ENCODE measurements at regions not wholly inside any gene's neighbourhood (a gene's known extent, or its start where the extent isn't known, plus 50 kb on each side); places are given as distances from the start of the nearest gene placed in this dataset.
"Not testable (repeated sequence)": the region's sequence is repeated elsewhere in the genome, so short reads cannot be mapped to it uniquely, and the experiment has no call there.

DNA sequence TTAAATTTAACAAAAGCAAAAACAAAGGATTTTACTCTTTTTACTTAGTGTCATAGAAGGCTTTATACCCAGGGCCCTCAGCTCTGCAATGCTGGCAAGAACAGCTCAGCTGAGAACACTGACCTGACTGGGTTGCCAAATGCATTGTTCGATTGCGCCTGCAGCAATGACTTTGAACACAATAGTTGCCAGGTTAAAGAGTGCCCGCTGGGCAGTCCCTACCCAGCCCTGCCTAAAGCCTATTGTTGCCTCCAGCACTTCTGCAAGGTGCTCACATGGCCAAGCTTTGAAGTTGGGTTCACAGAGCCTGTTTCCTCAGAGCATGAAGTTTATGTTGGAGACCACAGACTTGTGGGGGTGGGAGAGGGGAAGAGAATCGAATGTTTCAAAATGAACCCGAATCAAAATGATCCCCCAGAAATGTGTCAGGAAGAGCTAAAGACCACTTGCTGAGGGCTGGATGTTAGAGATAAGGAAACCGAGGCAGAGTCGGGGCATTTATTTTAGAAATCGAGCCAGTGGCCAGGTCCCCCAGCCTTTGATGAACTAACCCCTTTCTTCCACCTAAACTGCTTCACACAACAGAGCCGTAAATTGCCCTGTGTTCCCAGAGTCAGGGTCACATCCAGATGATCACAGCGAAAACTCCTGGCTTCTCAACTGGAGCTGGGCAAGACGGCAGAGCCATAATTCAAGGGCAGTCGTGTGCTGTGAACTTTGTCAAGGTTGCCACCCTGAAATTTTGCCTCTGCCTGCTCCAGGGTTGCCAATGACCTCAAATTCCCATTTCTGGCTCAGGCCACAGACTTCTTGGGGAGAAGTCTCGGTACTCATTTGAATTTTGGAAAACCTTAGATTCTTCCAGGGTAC is 55.0 kb downstream of the FOXA2 start:
- no peak for DNase-seq

GRCh38 chr20:22526512-22527012 is 57.8 kb downstream of the FOXA2 start:
- DNase-seq, result no peak

GRCh38 chr20:22525821-22526220 is 58.6 kb downstream of the FOXA2 start:
- no peak for DNase-seq

DNA sequence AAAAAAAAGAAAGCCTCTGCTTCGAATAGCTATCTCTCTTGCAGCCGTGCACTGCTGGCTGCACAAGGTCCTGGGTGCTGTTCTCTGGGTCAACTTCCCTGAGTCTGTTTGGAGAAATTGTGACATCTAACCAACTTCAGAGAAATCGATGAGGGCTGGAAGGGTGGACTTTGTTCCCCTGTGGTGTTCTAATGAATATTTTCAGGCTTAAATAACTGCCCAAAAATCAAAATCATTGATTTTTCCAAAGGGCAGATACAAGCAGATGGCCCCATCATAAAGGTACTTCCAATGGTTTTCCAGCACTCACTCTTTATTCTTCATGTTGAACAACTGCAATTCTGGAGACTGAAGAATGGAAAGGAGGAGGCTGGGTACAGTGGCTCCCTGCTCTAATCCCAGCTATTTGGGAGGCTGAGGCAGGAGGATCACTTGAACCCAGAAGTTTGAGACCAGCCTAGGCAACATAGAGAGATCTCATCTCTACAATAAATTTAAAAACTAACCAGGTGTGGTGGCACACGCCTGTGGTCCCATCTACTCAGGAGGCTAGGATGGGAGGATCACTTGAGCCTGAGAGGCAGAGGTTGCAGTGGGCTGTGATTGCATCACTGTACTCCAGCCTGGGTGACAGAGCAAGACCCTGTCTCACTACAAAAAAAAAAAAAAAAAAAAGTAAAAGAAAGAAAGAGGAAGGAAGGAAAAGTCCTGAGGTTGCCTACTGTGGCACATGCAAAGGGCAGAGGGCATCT is 59.1 kb downstream of the FOXA2 start:
- no peak for DNase-seq

- DNase-seq, result no peak
Observed at GRCh38 chr20:22524393-22525015, 59.9 kb downstream of the FOXA2 start.

DNA sequence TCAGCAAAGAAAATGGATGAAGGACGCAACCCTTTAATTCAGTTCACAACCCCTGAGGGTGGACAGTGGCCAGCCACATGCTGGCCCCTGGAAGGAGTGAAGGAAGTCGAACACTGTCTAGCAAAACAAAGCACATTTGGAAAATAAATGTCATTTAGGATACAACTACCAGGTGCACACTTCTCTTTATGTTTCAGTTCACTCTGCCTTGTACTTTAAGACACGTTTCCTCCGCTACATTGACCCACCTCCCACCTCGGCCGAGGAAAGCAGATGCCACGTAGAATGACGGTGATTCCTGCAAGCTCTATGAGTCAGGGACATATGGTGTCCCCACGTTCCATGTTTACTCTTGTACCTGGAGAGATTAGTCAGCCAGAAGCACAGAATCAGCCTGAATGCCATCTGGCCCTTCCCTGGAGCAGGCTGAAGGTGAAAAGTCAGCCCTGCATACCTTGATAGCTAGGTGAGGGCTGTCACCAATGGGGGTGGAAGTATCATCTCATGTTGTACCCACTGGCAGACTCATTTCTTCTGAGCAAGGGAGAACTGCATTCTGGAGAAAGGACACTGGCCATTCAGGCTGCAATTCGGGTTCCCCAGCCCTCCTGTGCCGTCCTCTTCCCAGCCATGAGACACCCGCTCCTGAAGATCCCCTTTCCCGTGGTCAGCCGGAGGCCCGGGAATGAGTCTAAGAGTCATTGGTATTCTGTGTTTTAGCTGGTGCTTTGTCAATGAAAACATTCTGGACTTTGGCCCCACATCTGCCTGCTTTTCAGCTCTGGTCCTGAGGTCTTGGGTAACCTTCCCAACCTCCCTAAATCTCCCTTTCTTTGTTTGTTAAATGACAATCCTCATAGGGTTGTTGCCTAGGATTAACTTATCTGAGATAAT is 60.6 kb downstream of the FOXA2 start:
- DNase-seq, result no peak

DNA sequence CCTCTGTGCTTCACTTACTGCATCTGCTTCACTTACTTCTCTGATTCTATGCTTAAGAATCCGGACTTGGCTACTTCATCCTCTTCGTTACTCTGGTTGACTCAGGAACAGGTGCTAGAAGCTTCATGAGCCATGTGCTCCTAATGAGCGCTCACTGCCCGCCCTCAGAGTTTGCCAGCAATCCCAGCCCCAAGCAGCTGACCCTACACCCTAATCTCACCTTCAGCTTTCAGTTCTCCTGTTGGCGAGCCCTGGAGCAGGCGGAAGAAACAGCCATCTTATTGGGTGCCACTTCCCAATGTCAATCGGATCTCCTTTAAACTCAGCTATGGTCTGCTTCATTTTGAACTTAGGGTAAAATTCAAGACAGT is 61.3 kb downstream of the FOXA2 start:
- no peak for DNase-seq

DNA sequence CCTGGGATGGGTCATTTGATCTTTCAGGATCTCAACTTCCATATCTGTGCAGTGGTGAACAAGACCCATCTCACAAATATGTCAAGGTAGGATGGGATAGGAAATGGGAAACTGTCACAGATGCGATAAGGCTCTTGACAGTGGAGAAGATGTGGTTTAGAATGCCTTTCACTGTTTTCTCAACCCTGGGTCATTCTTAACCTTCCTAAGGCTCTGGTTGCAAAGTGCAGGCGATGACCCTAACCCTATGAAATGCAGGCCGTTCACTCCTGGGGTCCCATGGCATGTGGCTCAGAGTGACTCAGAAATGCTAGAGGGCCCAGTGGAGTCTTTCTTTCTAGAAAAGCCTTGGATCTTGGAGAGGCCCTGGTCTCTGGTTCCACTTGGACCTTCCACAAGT is 61.7 kb downstream of the FOXA2 start:
- no peak for DNase-seq

DNA sequence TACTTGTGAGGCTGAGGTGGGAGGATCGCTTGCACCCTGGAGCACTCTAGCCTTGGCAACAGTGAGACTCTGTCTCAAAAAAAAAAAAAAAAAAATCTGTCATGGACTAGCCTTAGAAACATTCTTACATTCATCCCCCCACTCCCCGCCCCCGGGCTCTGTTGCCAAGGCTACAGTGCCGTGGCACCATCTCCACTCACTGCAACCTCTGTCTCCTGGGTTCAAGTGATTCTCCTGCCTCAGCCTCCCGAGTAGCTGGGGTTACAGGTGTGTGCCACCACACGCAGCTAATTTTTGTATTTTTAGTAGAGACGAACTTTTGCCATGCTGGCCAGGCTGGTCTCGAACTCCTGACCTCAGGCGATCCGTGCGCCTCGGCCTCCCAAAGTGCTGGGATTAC is 62.4 kb downstream of the FOXA2 start:
- not testable (repeated sequence) for DNase-seq

GRCh38 chr20:22520381-22520780 is 64.0 kb downstream of the FOXA2 start:
- DNase-seq, result no peak

GRCh38 chr20:22515264-22515663 is 69.1 kb downstream of the FOXA2 start:
- no peak for DNase-seq

DNA sequence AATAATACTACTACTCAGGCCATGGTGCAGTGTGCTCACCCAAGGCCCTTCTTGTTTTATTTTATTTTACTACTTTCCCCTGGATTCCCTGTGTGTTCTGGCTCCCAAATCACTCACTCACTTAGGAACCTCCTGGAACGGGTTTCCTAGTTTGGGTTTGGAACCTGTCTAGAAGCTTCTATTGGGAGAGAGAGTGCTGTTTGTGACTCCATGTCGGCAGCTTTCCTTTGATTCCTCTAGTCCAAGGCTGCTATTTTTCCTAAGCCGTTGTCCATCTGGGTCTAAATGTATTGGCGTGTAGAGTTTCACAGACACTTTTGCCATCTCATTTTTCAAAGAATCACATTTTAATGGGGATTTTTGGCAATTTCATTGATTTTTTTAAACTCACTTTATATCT is 70.8 kb downstream of the FOXA2 start:
- no peak for DNase-seq

- no peak for DNase-seq
Observed at GRCh38 chr20:22512911-22513489, 71.4 kb downstream of the FOXA2 start.

DNA sequence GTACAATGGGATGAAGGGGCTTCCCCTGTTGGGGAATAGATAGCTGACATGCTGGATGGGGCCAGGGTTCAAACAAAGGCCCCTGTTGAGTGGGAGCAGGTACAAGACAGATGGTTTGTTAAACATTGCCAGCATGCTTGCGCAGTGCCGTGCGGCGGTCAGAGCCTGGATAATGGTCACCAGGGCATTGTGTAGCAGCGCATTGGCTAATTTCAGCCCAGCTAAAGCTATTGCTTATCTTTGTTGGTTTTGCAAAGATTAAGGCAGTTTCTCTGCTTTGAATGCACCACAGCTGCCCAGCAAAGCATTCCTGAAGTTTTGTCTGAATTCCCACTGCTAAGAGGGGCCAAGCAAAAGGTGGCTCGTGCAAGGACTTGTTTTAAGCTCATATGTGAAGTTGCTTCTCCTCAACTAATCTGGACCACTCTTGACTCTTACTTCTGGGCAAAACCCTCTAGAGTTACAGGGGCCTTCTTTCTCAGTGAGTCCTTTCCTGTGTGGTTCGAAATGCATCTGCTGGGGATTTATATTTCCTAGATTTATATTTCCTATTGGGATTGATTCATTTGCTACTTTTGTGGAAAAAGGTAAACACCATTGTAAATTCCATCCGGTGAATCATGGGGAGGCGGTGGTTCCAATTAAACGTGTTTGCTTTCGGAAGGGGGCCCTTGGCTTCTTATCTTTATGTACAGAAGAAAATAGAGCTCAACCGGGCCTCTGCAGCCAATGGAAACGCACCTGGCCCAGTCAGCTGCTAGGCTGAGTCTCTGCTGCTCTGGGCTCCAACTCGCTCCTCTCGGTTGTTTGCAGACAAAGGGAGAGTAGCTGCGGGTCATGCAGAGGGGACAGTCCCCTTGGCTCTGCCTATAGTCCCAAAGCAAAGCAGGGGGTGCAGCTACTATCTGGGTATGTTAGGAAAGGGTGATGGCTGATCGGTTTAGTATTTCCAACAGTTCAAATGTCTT is 72.1 kb downstream of the FOXA2 start:
- DNase-seq, result no peak

DNA sequence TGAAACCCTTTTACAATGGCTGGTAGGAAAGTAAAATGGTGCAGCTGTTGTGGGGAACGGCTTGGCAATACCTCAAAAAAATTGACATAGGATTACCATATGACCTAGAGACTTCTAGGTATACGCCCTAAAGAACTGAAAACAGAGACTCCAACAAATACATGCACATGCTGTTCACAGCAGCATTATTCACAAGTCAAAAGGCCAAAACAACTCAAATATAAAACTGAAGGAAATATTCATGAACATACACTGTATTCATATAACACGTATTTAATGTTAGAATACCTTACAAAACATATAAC is 74.6 kb downstream of the FOXA2 start:
- no peak for DNase-seq

- DNase-seq, result no peak
Observed at GRCh38 chr20:22509090-22509842, 75.1 kb downstream of the FOXA2 start.

DNA sequence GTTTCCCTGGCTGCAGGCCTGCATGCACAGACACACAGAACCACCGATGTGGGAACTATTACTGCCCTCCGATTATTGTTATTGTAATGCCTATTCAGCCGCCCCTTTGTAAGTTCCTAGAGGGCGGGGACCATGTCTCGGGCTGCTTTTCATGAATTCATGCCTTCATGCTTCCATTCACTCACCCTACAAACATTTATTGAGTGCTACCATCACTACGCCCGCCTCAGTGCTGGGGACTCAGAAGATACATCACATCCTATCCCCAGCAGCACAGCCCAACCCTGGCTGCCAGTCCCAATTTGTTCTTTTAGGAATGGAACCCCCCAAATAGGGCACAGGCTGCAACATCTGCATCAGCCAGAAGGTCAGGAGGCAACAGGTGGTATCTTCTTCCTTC is 75.9 kb downstream of the FOXA2 start:
- no peak for DNase-seq

DNA sequence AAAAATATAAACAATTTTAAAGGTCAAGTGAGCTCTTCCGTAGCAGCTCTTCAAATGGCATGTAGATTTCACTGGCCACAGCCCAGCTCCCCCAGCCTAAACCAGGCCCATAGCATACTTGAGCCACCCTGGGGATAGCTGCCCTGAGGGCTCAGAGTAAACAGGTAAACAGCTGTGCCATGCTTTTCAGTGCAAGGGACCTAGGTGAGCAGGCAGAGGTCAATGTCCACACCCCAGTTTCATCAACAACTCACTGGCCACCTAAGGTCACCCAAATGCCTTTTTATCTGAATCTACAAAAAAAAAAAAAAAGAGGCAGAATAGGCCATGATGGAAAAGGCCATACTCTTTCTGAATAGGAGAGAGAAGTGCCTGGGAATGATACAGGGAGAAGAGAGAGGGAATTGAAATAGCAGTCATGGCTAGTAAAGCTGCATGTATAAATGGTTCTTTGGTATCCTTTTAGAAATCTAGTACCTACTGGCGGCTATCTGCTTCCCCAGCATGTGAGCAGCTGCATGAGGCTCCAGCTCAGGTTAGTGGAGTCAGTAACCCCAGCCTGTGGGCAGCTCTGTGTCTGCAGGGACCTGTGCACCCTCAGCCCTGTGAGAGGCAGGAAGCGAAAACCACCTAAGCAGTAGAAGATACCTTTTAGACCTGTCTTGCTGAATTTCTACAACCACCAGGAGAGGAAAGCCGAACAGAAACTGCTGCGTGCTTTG is 77.0 kb downstream of the FOXA2 start:
- DNase-seq, result no peak

- DNase-seq, result no peak
Observed at GRCh38 chr20:22506827-22507226, 77.5 kb downstream of the FOXA2 start.

Measured in NK-92 treated with Interleukin-12 subunit alpha and Interleukin-12 subunit beta, amount 100 ng/mL, for 24 hours (cell line).